GM10248 (cell line): ENCODE measurements at regions not wholly inside any gene's neighbourhood (a gene's known extent, or its start where the extent isn't known, plus 50 kb on each side); places are given as distances from the start of the nearest gene placed in this dataset.

Experiments
- CTCF ChIA-PET: fragments of 300-600 bp; sonication (Branson Sonifier 250); formaldehyde crosslinking; extraction: SDS; loops from one replicate; lab custom pipeline; 2021; ENCODE audit warnings: antibody characterized with exemption; lab: Yijun Ruan, JAX
- POLR2A ChIA-PET: fragments of 350-650 bp; sonication (Branson Sonifier 250); formaldehyde crosslinking; extraction: SDS; loops from one replicate; lab custom pipeline; 2020; ENCODE audit warnings: antibody characterized with exemption; lab: Yijun Ruan, JAX
- DNase-seq: peaks from one replicate; pipeline ENCODE4 v3.0.0; 2012; ENCODE audit errors: extremely low spot score
- CTCF ChIP-seq: IDR thresholded peaks from 2 replicates; pipeline ENCODE4 v1.5.1; 2012; ENCODE audit warnings: mild to moderate bottlenecking, low read depth; ENCODE audit errors: extremely low read depth, missing control alignments, control extremely low read depth

- no peak for DNase-seq
- no peak for TF ChIP-seq CTCF
- CTCF ChIA-PET, result no interaction called here
- POLR2A ChIA-PET, result no interaction called here
Observed at GRCh38 chr1:215344539-215344938, 222.6 kb upstream of the KCTD3 start.

DNA sequence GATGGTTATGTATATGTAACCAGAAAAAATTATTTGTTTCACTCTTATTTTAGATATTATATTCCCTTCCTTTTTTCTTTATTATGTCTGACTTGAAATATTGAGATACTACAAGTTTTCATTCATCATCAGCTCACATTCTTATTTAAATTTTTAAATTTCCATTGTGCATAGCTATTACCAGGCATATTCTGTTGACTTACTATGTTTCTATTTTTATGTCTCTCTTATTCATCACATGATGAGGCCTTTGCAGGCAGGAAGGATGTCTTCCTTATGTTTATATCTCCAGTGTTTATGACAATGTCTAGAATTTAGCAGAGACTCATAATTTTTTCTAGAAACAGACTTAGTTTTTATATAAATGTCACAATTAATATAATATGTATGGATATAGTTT lies 221.9 kb upstream of the KCTD3 start:
- CTCF ChIA-PET, result interaction anchor here (2.2 kb wide), 1 partner anchor 9 kb away, joined by 12 read pairs; no protein-coding TSS in a partner anchor
- TF ChIP-seq CTCF, result no peak
- POLR2A ChIA-PET, result no interaction called here
- no peak for DNase-seq

- DNase-seq, result no peak
- ChIA-PET CTCF (interaction anchor here (2.2 kb wide), 1 partner anchor 9 kb away, joined by 12 read pairs; no protein-coding TSS in a partner anchor), POLR2A (no interaction called here)
- no peak for TF ChIP-seq CTCF
Observed at GRCh38 chr1:215345766-215346165, 221.3 kb upstream of the KCTD3 start.

DNA sequence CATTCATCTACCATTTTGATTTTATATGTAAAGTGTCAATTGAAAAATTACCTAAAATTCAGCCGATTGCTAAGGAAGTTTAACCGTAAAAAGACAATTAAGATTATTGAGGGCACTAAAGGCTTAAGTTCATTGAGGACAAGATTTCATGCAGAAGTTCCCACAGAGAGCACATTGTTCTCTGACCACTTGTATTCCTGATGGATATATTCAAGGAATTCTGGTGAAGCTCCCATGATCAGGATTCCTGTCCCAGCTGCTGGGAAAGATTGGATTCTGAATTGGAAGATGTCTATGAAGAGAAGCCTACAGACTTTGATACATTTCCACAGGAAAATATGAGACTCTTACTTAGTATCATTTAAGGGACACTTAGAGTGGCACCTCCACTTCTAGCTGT lies 209.2 kb upstream of the KCTD3 start:
- CTCF ChIA-PET, result interaction anchor here (1.3 kb wide), 1 partner anchor 52 kb away, joined by 3 read pairs; no protein-coding TSS in a partner anchor
- TF ChIP-seq CTCF, result no peak
- POLR2A ChIA-PET, result no interaction called here
- DNase-seq, result no peak

GRCh38 chr1:215358356-215358755 lies 208.7 kb upstream of the KCTD3 start:
- POLR2A ChIA-PET, result no interaction called here
- CTCF ChIA-PET, result interaction anchor here (1.3 kb wide), 1 partner anchor 53 kb away, joined by 3 read pairs; no protein-coding TSS in a partner anchor
- no peak for TF ChIP-seq CTCF
- DNase-seq, result no peak

DNA sequence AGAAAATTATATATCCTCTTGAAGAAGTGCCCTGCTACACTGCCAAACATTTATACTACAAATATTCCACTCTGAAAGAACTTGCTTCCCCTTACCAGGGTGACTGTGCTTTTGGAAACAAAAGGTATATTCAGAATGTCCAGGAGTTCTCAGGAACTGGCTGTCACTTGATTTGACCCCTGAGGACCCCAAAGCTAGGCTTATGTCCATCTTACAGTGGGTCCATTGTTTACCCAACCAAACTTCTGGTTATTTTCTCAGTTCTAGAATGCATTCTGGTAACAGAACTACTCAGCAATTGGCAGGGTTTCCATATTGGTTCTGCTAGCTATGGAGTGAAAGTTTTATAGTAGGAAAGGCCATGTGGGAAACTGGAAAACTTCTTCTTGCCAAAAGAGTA lies 207.1 kb upstream of the KCTD3 start:
- ChIA-PET CTCF (interaction anchor here (1.6 kb wide), 1 partner anchor 17 kb away, joined by 3 read pairs; no protein-coding TSS in a partner anchor), POLR2A (no interaction called here)
- no peak for DNase-seq
- TF ChIP-seq CTCF, result no peak
